GM18511 (cell line): ENCODE measurements at regions not wholly inside any gene's neighbourhood (a gene's known extent, or its start where the extent isn't known, plus 50 kb on each side); places are given as distances from the start of the nearest gene placed in this dataset.
A peak's percentile ranks its signal among the peaks of the same experiment; 100 is the strongest.

ENCODE experiments used
- ATAC-seq: cut with Tn5 transposase; IDR thresholded peaks from one replicate; pipeline ENCODE4 v1.9.1; 2021; ENCODE audit warnings: mild to moderate bottlenecking, moderate library complexity; ENCODE audit not compliant: unreplicated experiment

DNA sequence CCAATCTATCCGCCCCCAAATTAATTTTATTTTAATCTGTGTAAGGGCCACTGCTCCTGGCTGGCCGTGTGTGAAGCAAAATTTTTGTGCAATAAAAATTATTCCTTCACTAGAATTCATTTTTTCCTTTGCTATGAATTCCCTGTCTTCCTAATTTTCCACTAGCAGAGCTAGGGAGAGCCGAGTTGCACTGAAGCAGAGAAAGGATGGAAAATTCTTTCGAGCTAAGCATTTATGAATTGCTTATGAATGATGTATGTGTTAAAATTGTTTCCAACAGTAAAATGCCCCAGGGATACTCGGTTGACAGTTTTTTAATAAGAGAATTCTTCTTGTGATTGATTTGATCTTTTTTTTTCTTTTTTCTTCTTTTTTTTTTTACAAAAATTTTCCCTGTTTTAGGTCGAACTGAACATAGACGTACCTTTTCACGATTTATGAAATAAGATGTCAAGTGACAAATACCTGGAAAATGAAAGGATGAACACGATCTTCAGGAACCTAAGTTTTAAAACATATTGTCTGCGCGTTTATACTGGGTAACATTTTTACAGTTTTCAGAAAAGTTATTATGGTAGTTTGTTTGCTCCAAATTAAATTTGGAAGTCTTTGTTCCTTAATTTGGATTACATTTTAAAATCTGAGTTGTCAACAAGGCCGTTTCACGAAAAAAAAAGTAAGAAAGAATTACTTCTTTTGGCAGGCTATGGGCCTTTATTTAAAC, 288.8 kb upstream of the NFE2L3 start:
- no peak for ATAC-seq

DNA sequence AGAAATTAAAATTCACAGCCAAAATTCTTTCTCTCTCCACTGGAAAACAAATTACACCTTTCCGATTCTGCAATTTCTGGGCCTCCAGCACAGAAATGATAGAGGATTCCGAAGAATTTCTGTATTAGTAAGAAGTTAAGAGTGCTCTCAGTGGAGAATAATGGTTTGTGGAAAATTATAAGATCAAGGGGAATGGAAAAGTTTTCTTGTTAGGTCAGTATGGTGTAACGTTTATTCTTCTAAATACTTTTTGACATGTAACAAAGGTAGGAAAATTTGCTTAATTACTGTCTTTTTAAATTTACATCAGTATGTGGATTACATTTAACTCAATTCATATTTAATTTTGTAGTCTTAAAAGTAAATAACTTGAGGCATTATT, 288.3 kb upstream of the NFE2L3 start:
- ATAC-seq, result no peak

DNA sequence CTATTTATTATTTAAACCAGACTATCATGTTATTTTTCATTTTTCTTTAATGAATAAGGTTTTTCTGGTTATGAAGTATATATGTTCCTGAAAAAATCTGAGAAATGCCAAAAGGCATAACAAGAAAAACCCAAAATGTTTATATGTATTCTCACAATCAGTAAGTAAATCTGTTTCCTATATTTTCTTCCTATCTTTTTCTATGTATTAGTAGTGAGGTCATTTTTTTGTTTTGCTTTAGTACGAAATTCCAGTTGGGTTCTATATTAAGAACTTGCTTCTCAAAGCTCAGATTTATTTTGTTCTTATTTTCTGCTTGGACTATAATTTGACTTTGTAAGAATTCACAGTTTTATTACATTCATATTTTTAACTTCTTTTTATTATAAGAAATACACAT, 287.5 kb upstream of the NFE2L3 start:
- ATAC-seq, result no peak

DNA sequence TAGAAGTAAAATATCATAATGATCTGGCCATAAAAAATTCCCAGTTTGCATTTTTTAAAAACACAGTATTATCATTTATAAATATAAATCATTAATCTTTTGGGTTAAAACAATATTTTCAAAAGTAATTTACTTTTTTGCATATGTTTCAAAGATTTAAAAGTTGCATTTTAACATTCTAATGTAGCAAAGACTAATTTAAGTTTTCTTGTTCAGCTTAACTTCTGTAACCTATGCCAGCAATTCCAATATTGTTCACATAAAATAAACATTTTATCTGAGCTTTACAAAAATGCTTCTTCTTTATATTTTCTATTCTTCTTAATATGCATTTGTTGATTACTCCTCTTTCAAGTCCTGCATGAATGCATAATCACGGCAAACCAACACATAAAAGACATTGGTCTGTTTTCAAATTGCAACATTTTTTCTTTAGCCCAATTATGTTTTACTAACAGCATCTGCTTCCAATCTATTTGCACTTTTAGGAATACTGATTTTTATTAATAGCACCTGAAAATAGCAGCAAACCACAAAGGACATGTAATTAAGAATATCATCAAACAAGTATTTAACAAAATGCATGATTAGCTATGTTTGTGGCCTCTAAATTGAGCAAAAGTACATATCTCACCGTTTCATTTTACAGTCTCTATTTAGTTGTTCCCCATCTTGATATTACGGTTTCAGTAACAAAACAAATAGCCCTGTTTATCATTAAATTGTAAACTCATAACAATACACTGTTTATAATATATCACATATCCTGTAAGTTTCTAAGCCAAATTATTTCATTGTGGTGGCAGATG, 286.9 kb upstream of the NFE2L3 start:
- no peak for ATAC-seq

DNA sequence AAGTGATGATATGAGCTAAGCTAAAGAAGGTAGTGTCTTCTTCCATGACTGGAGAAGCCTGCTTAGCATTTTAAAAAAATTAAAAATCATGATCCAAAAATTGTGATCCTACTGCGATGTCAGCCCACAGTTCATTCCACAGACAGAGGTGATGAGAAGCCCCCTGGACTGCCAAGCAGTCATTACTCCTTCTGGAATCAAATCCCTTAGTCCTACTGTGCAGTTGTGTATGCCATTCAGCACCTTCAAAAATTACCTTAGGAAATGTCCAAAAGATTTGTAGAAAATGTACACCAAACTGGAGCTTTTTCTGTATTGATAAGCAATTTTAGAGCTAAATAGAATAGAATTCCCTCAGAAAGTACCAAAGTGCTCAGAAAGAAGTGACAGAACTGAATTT, 283.5 kb upstream of the NFE2L3 start:
- no peak for ATAC-seq

DNA sequence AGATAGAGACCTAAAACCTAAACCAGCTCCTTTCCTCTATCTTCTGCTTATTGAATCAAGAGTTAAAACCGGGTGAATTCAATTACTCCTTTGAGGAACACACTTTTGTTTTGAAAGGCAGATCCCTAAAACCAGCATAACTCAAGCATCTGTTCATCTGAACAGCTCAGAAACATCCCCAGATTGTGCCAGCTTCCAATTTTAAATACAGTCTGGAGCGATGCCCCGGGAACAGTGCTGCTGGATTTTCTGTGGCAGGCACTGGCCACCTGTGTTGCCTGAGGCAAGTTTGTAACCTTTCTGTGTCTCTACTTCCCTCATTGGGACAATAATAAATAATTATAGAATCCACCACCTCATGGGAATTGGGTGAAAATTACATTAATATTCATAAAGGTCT, 281.4 kb upstream of the NFE2L3 start:
- no peak for ATAC-seq

DNA sequence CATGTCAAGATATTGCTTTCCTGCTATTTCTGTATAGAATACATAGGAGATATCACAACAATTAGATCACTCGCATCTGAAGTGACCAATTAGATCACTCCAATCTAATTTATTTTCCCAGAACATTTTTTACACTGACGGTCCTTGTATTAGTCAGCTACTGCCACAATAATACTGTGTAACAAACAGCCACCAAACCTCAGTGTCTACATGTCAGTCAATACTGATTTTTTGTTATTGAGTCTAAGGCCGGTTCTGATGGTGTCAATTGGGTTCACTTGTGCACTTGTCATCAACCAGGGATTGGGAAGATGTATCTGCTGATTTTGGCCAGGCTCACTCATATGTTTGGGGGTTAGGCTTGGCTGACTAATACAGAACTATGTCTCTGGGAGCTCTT, 275.9 kb upstream of the NFE2L3 start:
- no peak for ATAC-seq

DNA sequence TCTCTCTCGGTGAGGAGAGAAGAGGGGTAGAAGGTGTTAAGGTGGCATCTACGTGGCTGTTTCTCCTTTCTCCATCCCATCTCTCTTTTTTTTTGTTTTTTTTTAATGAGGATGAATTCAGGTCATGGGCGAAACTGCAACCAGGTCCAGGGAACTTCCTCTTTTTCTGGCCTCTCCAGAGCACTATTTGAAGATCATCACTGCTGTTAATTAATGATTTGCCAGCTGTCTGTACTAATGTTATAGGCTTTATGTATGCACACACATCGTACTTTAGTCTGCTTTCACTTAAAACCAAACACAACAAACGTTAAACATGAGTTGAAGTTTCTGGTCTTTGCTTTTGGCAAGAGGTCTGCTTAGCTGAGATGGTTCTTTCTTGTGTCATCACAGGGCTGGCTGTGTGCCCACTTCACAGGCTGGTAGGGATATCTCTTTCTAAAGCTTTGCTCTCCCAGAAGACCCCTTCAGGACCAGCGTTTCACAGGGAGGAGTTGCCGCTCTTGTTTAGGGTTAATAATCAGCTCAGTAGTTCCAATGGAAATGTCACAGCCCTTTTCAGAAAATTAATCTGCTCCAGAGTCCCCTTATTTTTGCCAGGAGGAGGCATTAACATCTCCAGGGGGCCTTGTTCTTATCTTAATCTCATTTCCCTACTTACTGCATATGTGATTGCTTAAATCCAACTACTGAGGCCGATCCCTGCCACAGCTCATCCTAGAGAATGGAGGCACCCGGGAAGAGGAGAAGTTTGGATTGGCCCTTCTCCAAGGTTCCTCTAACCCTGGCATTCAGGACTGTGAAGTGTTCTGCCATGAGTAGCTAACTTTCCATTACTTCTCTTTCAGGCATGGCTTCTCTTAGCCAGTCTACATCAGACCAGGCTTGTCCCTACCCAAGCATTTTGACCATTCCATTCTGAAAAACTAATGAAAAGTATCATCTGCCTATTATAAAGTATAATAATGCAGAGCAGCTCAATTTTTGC, 273.9 kb upstream of the NFE2L3 start:
- ATAC-seq, result peak; percentile 95

DNA sequence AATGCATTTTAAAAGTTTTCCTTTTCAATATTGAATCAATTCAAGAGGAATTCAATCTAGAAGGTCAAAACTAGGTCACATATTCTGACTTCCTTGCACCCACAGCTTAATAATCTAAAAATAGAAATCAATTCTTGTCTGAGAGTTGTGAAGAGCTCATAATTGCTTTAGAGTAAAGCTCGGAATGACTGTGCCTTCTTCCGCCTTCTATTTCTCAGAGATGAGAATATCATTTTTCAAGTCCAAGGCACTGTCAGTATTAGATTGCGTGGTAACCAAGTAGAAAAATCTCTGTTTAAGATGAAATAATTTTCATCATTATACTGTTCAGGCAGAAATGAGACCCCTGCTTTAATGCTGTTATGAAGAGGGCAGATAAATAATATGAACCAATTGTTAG, 272.2 kb upstream of the NFE2L3 start:
- ATAC-seq, result no peak

DNA sequence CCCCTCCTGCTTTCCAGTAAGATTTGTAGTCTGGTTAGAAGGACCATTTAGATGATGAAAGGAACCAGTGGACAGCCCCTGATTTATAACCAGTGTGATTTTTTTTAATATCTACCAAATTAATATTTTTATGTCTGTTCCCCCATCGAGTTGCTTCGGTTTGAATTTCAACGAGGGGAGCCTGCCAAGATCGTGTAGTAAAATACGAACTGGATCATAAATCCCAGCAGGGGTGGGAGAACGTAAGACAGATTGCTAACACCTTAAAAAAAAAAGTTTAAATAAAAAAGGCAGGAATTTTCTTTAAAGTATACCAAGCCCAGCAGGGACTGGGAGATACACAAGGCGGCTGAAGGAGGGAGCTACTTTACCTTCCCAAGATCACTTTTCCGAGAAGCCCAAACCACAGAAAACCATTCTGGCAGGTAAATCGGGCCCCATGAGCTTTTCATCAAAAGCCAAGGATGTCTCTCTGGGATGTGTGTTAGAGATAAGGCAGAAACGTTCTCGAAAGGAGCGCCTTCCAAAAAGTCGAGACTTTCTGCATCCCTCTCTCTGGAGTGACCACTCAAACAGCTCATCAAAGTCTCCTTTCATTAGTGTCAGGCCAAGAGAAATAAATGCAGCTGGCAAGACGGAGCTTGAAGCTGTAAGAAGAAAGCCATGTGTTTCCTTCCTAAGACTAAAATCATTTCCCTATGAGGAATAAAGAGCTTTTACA, 270.5 kb upstream of the NFE2L3 start:
- no peak for ATAC-seq

DNA sequence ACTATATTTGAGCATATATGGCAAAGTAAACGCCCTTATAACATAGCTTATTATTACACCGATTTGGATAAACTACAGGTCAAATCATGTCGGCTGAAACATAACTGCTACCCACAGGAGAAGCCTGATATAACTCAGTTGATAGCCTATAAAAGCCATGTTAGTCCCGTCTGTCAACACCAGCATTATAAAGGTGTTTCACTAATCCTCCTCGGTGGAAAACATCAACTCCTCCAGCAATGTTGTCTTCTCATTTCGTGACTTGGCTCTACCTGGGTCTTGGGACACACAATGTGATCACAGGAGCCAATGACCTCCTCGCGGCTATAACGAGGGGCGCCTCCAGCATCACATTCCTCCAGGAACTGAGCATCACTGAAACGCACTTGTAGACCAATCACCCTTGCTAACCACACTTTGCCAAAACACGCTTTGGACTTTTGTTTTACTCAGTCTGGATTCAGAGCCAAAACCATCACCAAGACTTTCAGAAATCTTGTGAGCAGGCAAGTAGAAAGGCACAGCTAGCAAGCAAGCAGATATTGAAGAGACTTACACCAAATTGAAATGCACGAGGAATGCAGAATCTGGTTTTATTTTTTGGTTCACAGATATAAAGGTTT, 269.7 kb upstream of the NFE2L3 start:
- ATAC-seq, result no peak

DNA sequence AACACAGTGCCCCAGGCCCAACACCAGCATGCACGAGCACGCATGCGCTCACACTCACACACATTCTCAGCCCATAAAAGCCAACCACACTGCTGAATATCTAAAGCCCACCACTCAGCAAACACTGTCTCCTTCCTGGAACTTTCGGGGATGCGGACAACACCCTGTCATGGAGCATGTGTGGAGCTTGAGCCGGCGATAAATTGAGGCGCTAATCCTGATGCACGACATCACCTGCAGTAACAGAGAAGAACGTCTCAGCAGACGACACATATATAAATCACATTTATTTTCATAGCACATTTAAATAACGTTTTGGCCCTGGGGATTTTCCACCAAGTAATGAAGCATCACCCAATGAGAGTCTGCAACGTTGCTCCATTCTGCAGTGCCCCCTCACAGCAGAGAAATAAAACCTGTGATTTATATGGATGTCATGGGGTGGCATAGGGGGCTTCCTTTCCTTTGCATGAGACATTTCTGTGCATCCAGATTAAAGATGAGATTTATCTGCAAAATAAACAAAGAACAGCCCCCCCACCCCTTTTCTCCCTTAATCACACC, 267.7 kb upstream of the NFE2L3 start:
- ATAC-seq, result no peak

DNA sequence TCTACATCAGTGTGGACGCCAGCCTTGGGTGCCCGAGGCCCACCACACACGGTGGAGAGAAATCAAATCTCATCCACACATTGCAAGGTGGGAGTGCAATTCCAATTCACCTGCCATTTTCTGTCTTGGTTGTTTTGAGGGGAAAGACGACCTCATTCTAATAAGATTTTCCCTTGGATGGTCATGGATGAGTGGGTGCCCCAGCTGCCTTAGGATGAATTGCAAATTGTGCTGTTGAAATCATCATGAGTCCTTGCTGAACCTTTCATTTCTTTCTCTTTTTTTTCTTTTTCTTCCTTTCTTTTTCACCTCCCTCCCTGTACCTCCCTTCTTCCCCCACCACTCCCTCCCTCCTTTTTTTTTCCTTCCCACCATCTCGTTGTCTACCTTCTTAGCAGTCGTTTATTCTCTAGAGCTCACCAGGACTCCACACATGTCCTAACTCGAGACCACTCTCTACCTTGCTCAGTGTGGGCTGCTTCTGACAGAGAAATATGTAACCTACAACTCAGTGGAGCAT, 266.9 kb upstream of the NFE2L3 start:
- ATAC-seq, result no peak

DNA sequence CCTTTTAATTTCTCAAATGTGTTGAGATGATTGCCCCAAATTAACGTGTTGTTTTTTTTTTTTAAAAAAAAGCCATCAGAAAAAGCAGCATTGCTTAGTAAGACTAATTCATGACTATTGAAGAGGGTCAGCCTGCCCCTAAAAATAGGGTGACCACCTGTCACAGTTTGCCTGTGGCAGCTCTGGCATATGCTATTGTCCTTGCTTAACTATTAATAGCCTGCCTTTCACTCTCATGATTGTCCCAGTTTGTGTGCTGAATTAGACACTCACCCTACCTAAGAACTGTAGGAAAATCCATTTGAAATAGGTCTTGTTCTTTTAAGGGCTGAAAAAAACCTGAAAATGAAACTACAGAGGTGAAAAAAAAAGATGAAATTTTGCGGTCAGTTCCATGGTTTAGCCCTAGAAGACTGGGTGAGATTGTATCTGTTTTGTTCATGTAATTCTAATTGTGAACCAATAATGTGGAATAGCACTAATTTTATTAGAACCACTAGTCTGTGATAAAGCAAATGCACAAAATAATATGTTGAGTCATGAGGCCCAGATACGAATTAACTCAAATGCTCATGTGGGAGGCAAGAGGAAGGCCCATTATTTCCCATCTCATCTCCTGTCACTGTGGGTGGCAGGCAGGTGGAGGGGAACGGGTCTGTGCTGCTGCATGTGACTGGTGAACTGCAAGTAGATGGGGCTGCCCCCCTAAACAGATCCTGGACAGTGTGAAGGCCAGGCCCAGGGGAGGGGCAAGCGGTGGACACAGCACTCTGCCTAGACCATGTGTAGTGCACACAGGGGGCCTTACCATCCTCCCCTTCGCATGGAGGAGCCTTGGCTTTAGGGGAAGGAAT, 265.4 kb upstream of the NFE2L3 start:
- peak; percentile 66 for ATAC-seq

DNA sequence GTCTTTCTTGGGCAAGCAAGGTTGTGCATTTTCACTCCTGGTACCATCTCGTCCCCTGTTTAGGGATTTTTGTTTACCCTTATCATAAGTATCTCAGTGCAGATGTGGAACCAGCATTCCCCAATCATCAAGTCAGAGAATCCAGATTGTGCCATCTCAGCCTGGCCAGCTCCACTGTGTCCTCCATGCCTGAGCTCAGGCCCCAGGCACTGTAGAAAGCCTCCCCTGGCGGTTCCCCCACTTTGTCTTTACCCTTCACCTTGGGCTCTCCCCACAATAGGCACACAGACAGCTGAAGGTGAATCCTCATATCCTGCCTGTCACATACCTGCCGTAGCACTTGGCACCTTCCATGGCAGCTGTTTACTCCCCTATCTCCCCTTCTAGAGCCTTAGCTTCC, 264.7 kb upstream of the NFE2L3 start:
- no peak for ATAC-seq

DNA sequence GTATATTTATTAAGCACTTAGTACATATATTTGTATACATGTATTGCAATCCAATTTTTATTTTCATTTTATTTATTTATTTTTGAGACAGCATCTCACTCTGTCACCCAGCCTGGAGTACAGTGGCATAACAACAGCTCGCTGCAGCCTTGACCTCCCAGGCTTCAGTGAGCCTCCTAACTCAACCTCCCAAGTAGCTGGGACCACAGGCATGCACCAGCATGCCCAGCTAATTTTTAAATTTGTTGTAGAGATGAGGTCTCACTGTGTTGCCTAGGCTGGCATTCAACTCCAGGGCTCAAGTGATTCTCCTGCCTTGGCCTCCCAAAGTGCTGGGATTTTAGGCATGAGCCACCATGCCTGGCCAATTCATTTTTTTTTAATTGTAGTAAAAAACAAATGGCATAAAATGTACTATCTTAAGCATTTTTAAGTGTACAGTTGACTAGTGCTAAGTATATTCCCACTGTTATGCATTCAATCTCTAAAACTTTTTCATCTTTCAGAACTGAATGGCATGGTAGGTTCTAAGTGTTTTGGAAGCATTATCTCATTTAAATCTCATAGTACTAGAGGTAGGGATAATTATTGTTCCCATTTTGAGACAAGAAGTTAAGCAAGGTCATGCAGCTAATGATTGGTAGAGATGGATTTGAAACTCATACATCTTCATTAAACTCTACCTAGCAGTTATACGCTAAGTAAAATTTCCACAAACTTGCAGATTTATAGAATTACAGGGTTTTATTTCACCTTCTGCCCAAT, 264.0 kb upstream of the NFE2L3 start:
- ATAC-seq, result no peak

DNA sequence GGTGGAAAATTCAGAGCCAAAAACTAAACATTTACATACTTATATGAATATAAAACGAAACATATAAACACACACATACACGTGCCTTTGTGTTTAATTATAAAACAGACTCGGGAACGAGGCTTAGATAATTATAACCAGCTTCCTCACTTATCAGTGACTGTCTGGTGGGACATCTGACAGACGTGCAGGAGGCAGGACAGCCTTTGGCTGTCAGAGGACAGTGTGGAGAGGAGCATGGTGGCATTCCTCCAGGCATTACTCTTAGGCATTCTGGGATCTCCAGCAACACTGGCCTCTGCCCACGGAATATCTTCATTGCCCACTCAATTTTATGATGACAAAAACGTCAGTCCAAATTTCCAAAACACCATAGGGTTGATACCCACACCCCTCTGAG, 262.2 kb upstream of the NFE2L3 start:
- no peak for ATAC-seq

DNA sequence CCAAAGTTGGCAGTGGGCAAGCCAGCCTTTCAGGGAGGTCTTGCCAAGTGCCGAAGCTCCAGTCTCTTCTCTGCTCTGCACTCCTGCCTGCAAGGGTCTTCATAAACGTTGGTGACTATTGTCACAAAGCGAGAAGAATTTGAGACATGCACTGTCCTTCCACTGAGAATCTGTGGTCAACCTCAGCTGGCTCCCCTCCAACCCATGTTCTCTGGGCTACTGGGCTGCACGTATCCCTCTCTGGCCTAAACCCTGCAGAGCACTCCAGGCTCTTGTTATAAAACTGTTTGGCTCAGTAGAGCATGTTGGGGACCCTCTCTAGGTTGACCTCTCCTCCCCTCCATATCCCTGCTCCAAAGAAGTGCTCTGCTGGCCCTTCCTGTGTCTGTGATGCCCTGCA, 260.4 kb upstream of the NFE2L3 start:
- ATAC-seq, result no peak
